ENCODE measurements at regions not wholly inside any gene's neighbourhood (a gene's known extent, or its start where the extent isn't known, plus 50 kb on each side); places are given as distances from the start of the nearest gene placed in this dataset.

DNA sequence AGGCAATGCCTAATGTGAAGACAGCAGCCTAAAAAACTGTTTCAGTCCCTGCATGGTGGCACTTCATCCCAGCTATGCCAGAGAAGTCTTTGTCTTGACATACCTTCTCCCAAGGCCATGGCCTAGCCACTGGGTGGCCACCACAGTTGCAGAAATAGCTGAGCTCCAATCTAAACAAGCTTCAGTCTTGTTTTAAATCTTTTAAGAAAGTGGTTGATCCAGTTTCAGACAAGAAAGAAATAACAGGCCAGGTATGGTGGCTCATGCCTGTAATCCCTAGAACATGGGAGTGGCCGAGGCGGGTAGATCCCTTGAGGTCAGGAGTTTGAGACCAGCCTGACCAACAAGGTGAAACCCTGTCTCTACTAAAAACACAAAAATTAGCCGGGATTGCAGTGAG lies 600.0 kb upstream of the PLXNA2 start:
- DNase-seq (ENCODE audit: low spot score), result no peak

DNA sequence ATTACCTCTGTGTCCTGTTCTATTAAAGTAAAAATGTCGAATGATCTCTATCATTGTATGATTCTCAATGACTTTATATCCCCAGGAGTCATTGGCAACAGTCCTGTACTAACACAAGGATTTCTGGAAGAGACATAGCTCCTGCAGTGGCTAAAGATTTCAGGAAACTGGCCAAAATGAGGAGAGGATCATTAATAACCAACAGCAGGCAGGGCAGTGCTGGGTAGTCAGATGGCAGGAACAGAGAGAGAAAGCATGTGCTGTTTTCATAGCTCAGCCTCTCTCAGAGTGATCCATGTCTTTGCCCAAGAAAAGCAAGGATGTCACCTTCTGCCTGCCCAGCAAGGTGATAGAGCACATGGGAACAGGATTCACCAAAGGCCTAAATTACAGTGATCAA lies 604.7 kb upstream of the PLXNA2 start:
- DNase-seq (ENCODE audit: low spot score), result no peak

DNA sequence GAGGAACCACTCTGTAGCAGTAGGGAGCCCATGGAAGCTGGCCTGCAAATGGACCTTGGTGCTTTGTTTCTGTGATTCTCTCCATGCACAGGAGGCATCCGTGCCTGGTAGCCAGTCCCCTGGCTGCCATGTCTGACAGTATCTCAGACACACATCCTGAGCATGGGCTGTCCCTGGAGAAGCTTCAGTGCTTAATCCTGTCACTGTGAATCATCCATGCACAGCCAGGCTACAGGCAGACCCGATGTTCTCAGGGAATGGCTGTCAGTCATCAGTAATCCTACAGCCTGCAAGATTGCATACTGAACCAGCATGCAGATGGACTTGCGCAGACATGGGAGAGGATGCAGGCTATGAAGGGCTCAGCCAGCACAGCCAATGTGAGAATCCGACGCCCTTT lies 606.3 kb upstream of the PLXNA2 start:
- DNase-seq (ENCODE audit: low spot score), result no peak

- no peak for DNase-seq (ENCODE audit: low spot score)
These were observed 607.2 kb upstream of the PLXNA2 start for GRCh38 chr1:208851366-208851765.

DNA sequence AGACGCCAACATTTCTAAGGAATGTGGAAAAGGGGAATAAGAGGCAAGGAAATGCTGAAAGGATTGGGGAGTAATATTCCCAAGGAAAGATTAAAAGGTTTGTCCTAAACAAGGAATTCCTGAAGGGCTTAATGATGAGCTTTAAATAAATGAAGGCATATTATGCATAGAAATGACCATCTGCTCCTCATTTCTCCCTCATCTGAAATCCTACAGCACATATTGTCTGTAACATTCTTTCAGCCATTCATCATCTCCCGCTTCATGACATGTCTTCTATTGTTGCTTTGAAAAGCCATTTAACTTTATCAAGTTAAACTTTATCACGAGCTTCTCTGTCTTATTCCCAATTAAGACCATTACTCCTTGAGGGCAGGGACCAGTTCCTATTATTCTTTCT lies 608.7 kb upstream of the PLXNA2 start:
- DNase-seq (ENCODE audit: low spot score), result no peak

DNA sequence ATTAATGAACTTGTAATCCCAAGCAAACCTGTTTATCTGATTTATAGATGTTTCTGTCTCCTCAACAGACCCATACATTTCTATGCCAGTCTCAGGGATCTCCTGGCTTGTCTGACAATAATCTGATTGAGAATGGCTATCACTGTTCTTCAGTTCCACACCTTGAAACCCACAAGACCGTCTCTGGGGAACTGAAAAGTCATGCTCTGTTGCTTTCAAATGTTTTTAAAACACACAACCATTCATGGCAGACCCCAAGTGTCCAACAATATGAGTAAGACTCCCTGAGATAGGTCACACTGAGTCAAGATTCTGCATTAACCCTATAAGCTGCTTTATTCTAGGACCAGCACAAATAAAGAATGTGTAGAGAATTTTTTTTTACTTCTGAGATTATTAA lies 611.2 kb upstream of the PLXNA2 start:
- no peak for DNase-seq (ENCODE audit: low spot score)

DNA sequence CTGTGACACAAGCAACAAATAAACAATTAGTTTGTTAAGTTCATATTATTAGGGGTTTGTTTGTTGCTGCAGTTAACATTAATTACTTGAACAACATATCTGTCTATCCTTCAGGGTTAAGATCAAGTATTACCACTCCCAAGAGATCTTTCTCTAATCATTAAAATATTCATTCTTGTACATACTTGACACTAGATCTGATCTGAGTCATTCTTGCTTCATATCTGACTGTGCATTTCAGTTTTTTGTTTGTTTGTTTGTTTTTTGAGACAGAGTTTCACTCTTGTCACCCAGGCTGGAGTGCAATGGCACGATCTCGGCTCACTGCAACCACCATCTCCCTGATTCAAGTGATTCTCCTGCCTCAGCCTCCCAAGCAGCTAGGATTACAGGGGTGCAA lies 613.3 kb upstream of the PLXNA2 start:
- no peak for DNase-seq (ENCODE audit: low spot score)

GRCh38 chr1:208858738-208859137 lies 614.6 kb upstream of the PLXNA2 start:
- DNase-seq (ENCODE audit: low spot score), result no peak

GRCh38 chr1:208864366-208864965 lies 620.3 kb upstream of the PLXNA2 start:
- DNase-seq (ENCODE audit: low spot score), result no peak

- DNase-seq (ENCODE audit: low spot score), result no peak
These were observed 622.3 kb upstream of the PLXNA2 start for GRCh38 chr1:208866386-208866955.

DNA sequence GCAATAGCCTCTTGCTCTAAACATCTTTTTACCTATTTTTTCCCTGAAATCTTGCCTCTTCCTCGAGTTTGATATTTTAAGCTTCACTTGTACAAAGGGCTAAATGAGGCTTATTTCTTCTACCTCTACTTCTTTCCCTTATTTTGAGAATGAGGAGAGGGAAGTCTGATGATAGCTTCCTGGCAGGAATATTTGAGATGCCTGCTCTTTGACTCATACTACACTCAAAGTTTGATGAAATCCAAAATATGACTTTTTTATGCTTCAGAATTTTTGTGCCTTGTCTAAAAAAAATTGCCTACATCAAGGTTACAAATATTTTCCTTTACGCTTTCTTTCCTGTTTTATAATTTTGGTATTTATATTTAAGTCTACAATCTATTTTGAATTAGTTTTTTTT lies 624.4 kb upstream of the PLXNA2 start:
- DNase-seq (ENCODE audit: low spot score), result no peak

- no peak for DNase-seq (ENCODE audit: low spot score)
These were observed 630.7 kb upstream of the PLXNA2 start for GRCh38 chr1:208874915-208875314.

DNA sequence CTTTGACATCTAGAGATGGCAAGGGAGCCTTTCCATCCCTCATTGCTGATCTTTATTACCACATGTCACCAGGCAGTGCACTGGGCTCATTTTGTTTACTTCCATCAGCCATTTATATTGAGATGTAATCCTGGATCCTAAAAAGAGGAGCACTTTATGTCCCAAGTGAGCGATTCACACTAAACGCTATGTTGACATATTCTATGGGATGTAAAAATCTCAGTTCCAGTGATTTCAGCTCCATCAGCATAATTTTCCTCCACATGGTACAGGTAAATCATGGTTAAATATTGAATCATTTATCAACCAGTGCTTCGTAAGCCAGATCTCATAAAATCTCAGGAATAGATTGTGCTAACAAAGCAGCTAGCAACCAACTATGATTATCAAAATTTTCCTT lies 634.8 kb upstream of the PLXNA2 start:
- no peak for DNase-seq (ENCODE audit: low spot score)

GRCh38 chr1:208880433-208881100 lies 636.4 kb upstream of the PLXNA2 start:
- no peak for DNase-seq (ENCODE audit: low spot score)

GRCh38 chr1:208885060-208885459 lies 640.9 kb upstream of the PLXNA2 start:
- no peak for DNase-seq (ENCODE audit: low spot score)

DNA sequence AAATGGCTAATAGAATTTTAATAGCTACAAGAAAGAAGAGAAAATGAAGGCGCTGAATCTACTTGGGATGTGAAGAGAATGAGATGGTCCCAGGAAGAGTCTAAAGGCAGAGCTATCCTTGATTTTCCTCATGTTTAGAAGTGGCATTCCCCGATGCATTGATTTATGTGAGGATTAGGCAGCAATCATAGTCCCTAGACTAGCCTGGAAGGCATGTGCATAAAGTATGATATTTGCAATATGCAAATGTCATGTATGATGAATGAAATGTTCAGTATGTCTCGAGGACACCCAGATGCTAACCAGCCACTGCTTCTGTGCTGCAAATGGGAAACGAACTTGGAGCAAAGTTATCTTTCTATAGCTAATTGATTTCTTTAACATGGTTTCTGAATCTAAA lies 641.5 kb upstream of the PLXNA2 start:
- no peak for DNase-seq (ENCODE audit: low spot score)

GRCh38 chr1:208888376-208888775 lies 644.2 kb upstream of the PLXNA2 start:
- DNase-seq (ENCODE audit: low spot score), result no peak

GRCh38 chr1:208892147-208892546 lies 648.0 kb upstream of the PLXNA2 start:
- DNase-seq (ENCODE audit: low spot score), result no peak

- DNase-seq (ENCODE audit: low spot score), result no peak
These were observed 649.1 kb upstream of the PLXNA2 start for GRCh38 chr1:208893251-208893650.

- no peak for DNase-seq (ENCODE audit: low spot score)
These were observed 651.0 kb upstream of the PLXNA2 start for GRCh38 chr1:208895181-208895580.

DNA sequence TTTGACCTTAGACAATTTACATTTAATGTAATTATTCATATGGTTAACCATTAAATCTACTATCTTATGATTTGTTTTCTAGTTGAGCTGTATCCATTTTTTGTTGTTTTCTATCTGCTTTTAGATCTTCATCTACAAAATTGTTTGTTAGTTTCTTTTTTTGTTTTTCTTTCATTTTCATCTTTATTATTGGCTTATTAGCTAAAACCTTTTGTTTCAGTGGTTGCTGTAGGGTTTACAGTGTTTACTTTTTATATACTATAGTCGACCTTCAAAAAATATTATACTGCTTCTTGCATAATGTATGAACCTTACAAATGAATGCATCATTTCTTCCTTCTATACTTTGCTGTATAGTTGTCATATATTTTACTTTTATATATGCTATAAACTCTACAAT lies 651.6 kb upstream of the PLXNA2 start:
- no peak for DNase-seq (ENCODE audit: low spot score)

DNA sequence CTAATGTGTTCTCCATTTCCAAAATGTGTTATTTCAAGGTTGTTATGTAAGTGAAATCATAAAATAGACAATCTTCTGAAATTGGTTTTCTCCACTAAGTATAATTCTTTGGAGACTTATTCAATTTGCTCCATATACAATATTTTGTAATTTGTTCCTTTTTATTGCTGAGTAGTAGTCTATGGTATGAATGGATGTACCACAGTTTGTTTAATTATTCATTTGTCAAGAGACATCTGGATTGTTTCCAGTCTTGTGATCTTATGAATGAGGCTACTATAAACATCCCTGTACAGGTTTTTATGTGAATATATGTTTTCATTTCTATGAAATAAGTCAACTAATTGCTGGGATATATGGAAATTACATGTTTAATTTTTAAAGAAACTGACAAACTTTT lies 652.6 kb upstream of the PLXNA2 start:
- DNase-seq (ENCODE audit: low spot score), result no peak

DNA sequence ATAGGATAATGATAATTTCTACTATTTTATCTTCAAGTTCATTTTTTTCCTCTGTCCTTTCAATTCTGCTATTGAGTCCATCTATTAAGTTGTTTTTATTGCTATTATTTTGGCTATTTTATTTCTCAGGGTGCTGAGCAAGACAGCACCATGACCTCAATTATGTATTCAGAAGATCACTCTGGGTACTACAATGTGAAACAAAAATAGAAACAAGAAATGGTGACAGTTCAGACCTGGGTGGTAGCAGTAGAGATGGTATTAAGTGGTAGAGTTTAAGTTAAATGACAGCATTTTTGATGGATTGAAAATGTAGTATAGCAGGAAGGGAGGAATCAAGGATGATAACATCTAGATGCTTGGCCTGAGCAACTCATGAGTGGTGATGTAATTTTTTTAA lies 655.3 kb upstream of the PLXNA2 start:
- no peak for DNase-seq (ENCODE audit: low spot score)

Measured in RKO (cell line).